Peyer's patch (tissue), 4 donors: ENCODE measurements at regions not wholly inside any gene's neighbourhood (a gene's known extent, or its start where the extent isn't known, plus 50 kb on each side); places are given as distances from the start of the nearest gene placed in this dataset.

Source experiments
- POLR2A ChIP-seq, 2 donors: fragments of 450-650 bp; IDR thresholded peaks; one replicate each; pipeline ENCODE4 v1.5.1; 2017; ENCODE audit warnings: antibody characterized with exemption in 2 of 2, mild to moderate bottlenecking in 2 of 2, moderate library complexity in 2 of 2
- TF ChIP-seq, protein P1 (sequence below), 6 experiments: fragments of 450-650 bp in 4 of 6; fragments of 200-600 bp in 2 of 6; sonication (generic) in 1 of 6; IDR thresholded peaks; one replicate each; pipeline ENCODE4 v1.5.1; 2017 to 2019; ENCODE audit warnings: antibody characterized with exemption in 6 of 6, mild to moderate bottlenecking in 3 of 6, moderate library complexity in 1 of 6

DNA sequence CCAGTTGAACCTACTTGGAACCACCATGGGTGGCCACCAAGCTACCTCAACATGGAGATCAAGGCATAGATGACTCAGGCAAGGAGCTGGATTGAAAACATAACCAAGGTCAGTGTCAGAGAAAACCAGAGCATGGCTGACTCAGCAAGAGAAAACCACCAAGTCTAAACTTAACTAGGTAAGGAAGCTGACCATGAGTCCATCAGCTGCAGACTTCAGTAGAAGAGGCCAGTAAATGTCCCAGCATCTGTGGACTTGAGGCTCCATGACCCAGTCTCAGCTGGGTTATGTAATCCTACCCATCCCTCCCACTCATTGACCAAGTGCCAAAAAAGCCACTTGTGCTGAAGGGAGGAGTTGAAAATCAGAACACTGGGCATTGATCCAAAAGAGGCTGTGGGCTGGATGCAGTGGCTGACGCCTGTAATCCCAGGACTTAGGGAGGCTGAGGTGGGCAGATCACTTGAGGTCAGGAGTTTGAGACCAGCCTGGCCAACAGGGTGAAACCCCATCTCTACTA lies 93.7 kb upstream of the CBLN4 start:
- TF ChIP-seq, protein P1, sequence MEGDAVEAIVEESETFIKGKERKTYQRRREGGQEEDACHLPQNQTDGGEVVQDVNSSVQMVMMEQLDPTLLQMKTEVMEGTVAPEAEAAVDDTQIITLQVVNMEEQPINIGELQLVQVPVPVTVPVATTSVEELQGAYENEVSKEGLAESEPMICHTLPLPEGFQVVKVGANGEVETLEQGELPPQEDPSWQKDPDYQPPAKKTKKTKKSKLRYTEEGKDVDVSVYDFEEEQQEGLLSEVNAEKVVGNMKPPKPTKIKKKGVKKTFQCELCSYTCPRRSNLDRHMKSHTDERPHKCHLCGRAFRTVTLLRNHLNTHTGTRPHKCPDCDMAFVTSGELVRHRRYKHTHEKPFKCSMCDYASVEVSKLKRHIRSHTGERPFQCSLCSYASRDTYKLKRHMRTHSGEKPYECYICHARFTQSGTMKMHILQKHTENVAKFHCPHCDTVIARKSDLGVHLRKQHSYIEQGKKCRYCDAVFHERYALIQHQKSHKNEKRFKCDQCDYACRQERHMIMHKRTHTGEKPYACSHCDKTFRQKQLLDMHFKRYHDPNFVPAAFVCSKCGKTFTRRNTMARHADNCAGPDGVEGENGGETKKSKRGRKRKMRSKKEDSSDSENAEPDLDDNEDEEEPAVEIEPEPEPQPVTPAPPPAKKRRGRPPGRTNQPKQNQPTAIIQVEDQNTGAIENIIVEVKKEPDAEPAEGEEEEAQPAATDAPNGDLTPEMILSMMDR (IDR thresholded peaks at IDR 0.05), result no peak
- TF ChIP-seq POLR2A (IDR thresholded peaks at IDR 0.05), result no peak
